ENCODE measurements at regions not wholly inside any gene's neighbourhood (a gene's known extent, or its start where the extent isn't known, plus 50 kb on each side); places are given as distances from the start of the nearest gene placed in this dataset.

DNA sequence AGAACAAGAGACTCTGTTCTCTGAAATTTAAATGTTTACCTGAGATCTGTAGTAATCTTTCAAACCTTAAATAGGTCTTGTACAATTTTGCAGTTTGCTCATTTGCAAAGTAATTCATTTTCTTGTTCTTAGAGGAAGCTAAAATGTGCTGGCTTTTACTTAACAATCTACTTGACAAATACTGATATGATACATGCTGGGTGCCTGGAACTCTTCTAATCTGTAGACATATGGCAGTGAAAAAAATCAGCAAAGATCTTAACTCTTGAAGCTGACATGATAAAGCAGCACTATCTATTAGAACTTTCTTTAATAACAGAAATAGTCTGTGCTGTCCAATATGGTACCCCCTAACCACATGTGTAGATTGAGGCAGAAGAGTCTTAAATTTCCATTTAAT is 1352.8 kb upstream of the SLC39A10 start:
- TF ChIP-seq, protein P1, sequence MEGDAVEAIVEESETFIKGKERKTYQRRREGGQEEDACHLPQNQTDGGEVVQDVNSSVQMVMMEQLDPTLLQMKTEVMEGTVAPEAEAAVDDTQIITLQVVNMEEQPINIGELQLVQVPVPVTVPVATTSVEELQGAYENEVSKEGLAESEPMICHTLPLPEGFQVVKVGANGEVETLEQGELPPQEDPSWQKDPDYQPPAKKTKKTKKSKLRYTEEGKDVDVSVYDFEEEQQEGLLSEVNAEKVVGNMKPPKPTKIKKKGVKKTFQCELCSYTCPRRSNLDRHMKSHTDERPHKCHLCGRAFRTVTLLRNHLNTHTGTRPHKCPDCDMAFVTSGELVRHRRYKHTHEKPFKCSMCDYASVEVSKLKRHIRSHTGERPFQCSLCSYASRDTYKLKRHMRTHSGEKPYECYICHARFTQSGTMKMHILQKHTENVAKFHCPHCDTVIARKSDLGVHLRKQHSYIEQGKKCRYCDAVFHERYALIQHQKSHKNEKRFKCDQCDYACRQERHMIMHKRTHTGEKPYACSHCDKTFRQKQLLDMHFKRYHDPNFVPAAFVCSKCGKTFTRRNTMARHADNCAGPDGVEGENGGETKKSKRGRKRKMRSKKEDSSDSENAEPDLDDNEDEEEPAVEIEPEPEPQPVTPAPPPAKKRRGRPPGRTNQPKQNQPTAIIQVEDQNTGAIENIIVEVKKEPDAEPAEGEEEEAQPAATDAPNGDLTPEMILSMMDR (IDR thresholded peaks at IDR 0.05): no peak
- TF ChIP-seq POLR2AphosphoS5 (IDR thresholded peaks at IDR 0.05): no peak

Measured in stomach (tissue), 4 donors.